ENCODE measurements at regions not wholly inside any gene's neighbourhood (a gene's known extent, or its start where the extent isn't known, plus 50 kb on each side); places are given as distances from the start of the nearest gene placed in this dataset.

DNA sequence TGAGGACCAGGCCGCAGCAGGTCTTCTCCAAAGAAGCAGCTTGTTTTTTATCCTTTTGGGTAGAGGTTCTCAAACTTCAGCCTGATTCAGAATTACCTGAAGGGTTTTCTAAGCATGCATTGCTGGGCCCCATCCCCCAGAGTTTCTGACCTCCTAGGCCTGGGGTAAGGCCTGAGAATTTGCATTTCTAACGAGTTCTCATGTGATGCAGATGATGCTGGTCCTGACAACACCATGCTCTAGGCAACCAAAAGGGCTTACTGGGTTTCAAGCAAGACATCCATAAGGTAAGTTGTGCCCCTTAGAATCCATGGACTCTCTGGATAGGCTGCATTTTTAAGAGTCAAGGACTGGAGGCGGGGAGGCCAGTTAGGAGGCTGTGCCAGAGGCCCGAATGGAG, 295.1 kb downstream of the HHIPL2 start (continued):
- TF ChIP-seq, protein P1, sequence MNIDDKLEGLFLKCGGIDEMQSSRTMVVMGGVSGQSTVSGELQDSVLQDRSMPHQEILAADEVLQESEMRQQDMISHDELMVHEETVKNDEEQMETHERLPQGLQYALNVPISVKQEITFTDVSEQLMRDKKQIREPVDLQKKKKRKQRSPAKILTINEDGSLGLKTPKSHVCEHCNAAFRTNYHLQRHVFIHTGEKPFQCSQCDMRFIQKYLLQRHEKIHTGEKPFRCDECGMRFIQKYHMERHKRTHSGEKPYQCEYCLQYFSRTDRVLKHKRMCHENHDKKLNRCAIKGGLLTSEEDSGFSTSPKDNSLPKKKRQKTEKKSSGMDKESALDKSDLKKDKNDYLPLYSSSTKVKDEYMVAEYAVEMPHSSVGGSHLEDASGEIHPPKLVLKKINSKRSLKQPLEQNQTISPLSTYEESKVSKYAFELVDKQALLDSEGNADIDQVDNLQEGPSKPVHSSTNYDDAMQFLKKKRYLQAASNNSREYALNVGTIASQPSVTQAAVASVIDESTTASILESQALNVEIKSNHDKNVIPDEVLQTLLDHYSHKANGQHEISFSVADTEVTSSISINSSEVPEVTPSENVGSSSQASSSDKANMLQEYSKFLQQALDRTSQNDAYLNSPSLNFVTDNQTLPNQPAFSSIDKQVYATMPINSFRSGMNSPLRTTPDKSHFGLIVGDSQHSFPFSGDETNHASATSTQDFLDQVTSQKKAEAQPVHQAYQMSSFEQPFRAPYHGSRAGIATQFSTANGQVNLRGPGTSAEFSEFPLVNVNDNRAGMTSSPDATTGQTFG (tag by site-specific recombination; IDR thresholded peaks at IDR 0.05; ENCODE audit: borderline replicate concordance) = no peak
- TF ChIP-seq ZSCAN23 (tag by site-specific recombination; IDR thresholded peaks at IDR 0.05) (no peak), YY1 (tag by site-specific recombination; IDR thresholded peaks at IDR 0.05) (no peak)

DNA sequence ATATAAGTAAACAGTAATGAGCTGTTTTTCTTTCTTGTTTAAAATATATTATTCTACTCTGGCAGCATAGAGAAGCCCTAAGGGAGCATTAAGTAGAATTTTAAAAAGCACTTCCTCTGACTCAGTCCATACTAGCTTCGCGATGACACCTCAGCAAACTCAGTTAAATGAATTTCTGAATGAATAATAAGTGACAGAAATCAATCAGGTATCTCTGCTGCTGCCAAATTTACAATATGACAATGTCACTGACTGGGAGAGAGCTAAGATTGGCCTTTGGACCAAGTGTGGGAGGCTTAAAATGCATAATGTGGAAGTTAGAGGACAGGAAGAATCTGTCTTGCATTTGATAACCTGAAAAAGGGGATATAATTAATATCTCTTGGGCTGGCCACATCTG, 296.1 kb downstream of the HHIPL2 start:
- H3K4me3 ChIP-seq (ENCODE audit: low read depth, low read length) = no peak overlapping the region
- no peak overlapping the region for H3K27ac ChIP-seq (ENCODE audit: extremely low read depth, low read depth, low read length)
- H3K36me3 ChIP-seq (ENCODE audit: control insufficient read depth in 2 of 2, insufficient read depth in 1 of 2, low read length in 2 of 2) = no peaks in the 10 kb centered on the region
- no peaks in the 10 kb centered on the region for H3K4me1 ChIP-seq (ENCODE audit: control insufficient read depth, insufficient read depth, low read length)
- POLR2A ChIA-PET = no interaction called here
- CTCF ChIA-PET = interaction anchor here (0.6 kb wide), 1 partner anchor 68 kb away, joined by 6 read pairs; no protein-coding TSS in a partner anchor
- no peaks in the 10 kb centered on the region for H3K9me3 ChIP-seq (ENCODE audit: control insufficient read depth, insufficient read depth, low read depth, low read length)
- TF ChIP-seq ZNF629 (tag by site-specific recombination; IDR thresholded peaks at IDR 0.05) (no peak), ZNF768 (tag by site-specific recombination; IDR thresholded peaks at IDR 0.05) (no peak), ZNF692 (tag by site-specific recombination; IDR thresholded peaks at IDR 0.05) (no peak), ZNF24 (tag by site-specific recombination; IDR thresholded peaks at IDR 0.05) (no peak), ZSCAN30 (tag by site-specific recombination; IDR thresholded peaks at IDR 0.05) (no peak), KLF16 (tag by site-specific recombination; IDR thresholded peaks at IDR 0.05) (no peak), ZNF621 (tag by site-specific recombination; IDR thresholded peaks at IDR 0.05) (no peak), ZNF707 (tag by site-specific recombination; IDR thresholded peaks at IDR 0.05) (no peak), ZNF548 (tag by site-specific recombination; IDR thresholded peaks at IDR 0.05) (no peak), ZNF664 (tag by site-specific recombination; IDR thresholded peaks at IDR 0.05) (no peak), GLIS1 (tag by site-specific recombination; IDR thresholded peaks at IDR 0.05) (no peak), ZNF324 (tag by site-specific recombination; IDR thresholded peaks at IDR 0.05) (no peak), ZNF132 (tag by site-specific recombination; IDR thresholded peaks at IDR 0.05; ENCODE audit: borderline replicate concordance) (no peak), OVOL3 (tag by site-specific recombination; IDR thresholded peaks at IDR 0.05) (no peak), ZNF600 (tag by site-specific recombination; IDR thresholded peaks at IDR 0.05) (no peak), ZNF488 (tag by site-specific recombination; IDR thresholded peaks at IDR 0.05) (no peak)
- TF ChIP-seq, protein P2, sequence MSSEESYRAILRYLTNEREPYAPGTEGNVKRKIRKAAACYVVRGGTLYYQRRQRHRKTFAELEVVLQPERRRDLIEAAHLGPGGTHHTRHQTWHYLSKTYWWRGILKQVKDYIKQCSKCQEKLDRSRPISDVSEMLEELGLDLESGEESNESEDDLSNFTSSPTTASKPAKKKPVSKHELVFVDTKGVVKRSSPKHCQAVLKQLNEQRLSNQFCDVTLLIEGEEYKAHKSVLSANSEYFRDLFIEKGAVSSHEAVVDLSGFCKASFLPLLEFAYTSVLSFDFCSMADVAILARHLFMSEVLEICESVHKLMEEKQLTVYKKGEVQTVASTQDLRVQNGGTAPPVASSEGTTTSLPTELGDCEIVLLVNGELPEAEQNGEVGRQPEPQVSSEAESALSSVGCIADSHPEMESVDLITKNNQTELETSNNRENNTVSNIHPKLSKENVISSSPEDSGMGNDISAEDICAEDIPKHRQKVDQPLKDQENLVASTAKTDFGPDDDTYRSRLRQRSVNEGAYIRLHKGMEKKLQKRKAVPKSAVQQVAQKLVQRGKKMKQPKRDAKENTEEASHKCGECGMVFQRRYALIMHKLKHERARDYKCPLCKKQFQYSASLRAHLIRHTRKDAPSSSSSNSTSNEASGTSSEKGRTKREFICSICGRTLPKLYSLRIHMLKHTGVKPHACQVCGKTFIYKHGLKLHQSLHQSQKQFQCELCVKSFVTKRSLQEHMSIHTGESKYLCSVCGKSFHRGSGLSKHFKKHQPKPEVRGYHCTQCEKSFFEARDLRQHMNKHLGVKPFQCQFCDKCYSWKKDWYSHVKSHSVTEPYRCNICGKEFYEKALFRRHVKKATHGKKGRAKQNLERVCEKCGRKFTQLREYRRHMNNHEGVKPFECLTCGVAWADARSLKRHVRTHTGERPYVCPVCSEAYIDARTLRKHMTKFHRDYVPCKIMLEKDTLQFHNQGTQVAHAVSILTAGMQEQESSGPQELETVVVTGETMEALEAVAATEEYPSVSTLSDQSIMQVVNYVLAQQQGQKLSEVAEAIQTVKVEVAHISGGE (tag by site-specific recombination; conservative IDR thresholded peaks at IDR 0.05; ENCODE audit: low read depth) = no peak
- TF ChIP-seq, protein P3, sequence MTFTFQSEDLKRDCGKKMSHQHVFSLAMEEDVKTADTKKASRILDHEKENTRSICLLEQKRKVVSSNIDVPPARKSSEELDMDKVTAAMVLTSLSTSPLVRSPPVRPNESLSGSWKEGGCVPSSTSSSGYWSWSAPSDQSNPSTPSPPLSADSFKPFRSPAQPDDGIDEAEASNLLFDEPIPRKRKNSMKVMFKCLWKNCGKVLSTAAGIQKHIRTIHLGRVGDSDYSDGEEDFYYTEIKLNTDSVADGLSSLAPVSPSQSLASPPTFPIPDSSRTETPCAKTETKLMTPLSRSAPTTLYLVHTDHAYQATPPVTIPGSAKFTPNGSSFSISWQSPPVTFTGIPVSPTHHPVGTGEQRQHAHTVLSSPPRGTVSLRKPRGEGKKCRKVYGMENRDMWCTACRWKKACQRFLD (tag by site-specific recombination; IDR thresholded peaks at IDR 0.05) = no peak

All from HEK293 (cell line).